ENCODE measurements at regions not wholly inside any gene's neighbourhood (a gene's known extent, or its start where the extent isn't known, plus 50 kb on each side); places are given as distances from the start of the nearest gene placed in this dataset.

- 91% methylated on average over 1 of the region's 1 CpG; no CpG with 5 or more reads in 1 of the 2 experiments for WGBS, 2 experiments (ENCODE audit: extremely low coverage in 1 of 2, insufficient coverage in 1 of 2, insufficient read length in 1 of 2, insufficient replicate concordance in 2 of 2, low coverage in 1 of 2, low lambda C conversion rate in 2 of 2, missing lambda C conversion rate in 1 of 2)
- TF ChIP-seq EGR1 (IDR thresholded peaks at IDR 0.05; ENCODE audit: borderline replicate concordance, low read depth, low read length) (no peak), SIX5 (IDR thresholded peaks at IDR 0.05; ENCODE audit: low read depth, low read length) (no peak), NRF1 (IDR thresholded peaks at IDR 0.05; ENCODE audit: low read depth, low read length) (no peak), E2F6 (IDR thresholded peaks at IDR 0.05) (no peak), TAF1 (IDR thresholded peaks at IDR 0.05; ENCODE audit: low read depth, low read length) (no peak), TCF12 (IDR thresholded peaks at IDR 0.05; ENCODE audit: low read depth, low read length) (no peak), POLR2A (IDR thresholded peaks at IDR 0.05; ENCODE audit: control extremely low read depth in 1 of 2, low read depth in 2 of 2, low read length in 2 of 2) (no peak), TEAD4 (IDR thresholded peaks at IDR 0.05; ENCODE audit: low read depth, low read length) (no peak), EP300 (IDR thresholded peaks at IDR 0.05; ENCODE audit: borderline replicate concordance in 1 of 2, low read depth in 2 of 2, low read length in 2 of 2) (no peak), GTF2F1 (IDR thresholded peaks at IDR 0.05; ENCODE audit: borderline replicate concordance, low read depth, low read length) (no peak), RXRA (IDR thresholded peaks at IDR 0.05; ENCODE audit: insufficient read depth, low read depth, low read length) (no peak), RNF2 (IDR thresholded peaks at IDR 0.05; ENCODE audit: borderline replicate concordance, low read depth, low read length, missing control alignments, poor library complexity, severe bottlenecking) (no peak), RBBP5 (IDR thresholded peaks at IDR 0.05; ENCODE audit: borderline replicate concordance, low read depth, low read length) (no peak), BRCA1 (IDR thresholded peaks at IDR 0.05; ENCODE audit: low read depth, low read length) (no peak), JUN (IDR thresholded peaks at IDR 0.05; ENCODE audit: low read depth, low read length) (no peak)
Measured at GRCh38 chr3:105187344-105187743, 179.4 kb upstream of the ALCAM start.

More at GRCh38 chr3:105187344-105187743, 179.4 kb upstream of the ALCAM start:
- Histone ChIP-seq H3K79me2 (ENCODE audit: control insufficient read depth in 1 of 2, insufficient read depth in 2 of 2, low read length in 2 of 2) (no peaks in the 10 kb centered on the region), H2AFZ (ENCODE audit: low read length) (no peak overlapping the region), H2BK20ac (ENCODE audit: low read length) (no peak overlapping the region), H3K9ac (replicated peaks in 1 of 4; ENCODE audit: extremely low read depth in 1 of 4, low read depth in 3 of 4, low read length in 3 of 4) (no peak overlapping the region), H3K23me2 (ENCODE audit: low read depth, low read length) (no peaks in the 10 kb centered on the region), H3K4me2 (ENCODE audit: insufficient read depth in 1 of 2, low read depth in 2 of 2, low read length in 2 of 2) (no peak overlapping the region), H3K4ac (replicated peaks; ENCODE audit: insufficient read length, low read depth, low read length) (no peak overlapping the region), H3K14ac (ENCODE audit: insufficient read length) (no peak overlapping the region), H4K5ac (ENCODE audit: insufficient read length, low read depth, low read length) (no peak overlapping the region), H4K91ac (replicated peaks; ENCODE audit: insufficient read length, low read length) (no peak overlapping the region), H3K56ac (replicated peaks; ENCODE audit: insufficient read length, low read depth, low read length) (no peak overlapping the region), H3K36me3 (ENCODE audit: control insufficient read depth in 2 of 4, insufficient read depth in 4 of 4, low read length in 3 of 4) (no peaks in the 10 kb centered on the region), H3K9me3 (ENCODE audit: insufficient read depth in 2 of 2, low read depth in 1 of 2, low read length in 1 of 2) (0 out of 4 replicates have a peak, but pooled peaks cover 0 to 3% of the 10 kb centered on the region in 2 experiments), H2BK120ac (replicated peaks; ENCODE audit: low read depth, low read length) (no peak overlapping the region), H3K4me1 (replicated peaks in 1 of 4; ENCODE audit: control insufficient read depth in 3 of 4, insufficient read depth in 4 of 4, low read length in 3 of 4) (no peaks in the 10 kb centered on the region), H2BK15ac (ENCODE audit: low read length) (no peak overlapping the region), H3K27ac (ENCODE audit: low read depth, low read length) (no peak overlapping the region), H2BK12ac (ENCODE audit: low read depth, low read length) (no peak overlapping the region), H3K4me3 (ENCODE audit: extremely low read depth in 1 of 4, insufficient read depth in 2 of 4, low read depth in 3 of 4, low read length in 4 of 4) (no peak overlapping the region), H2AK5ac (ENCODE audit: low read depth, low read length) (no peak overlapping the region), H3K18ac (ENCODE audit: extremely low read depth, low read length) (no peak overlapping the region), H3K27me3 (replicated peaks in 1 of 4; ENCODE audit: control insufficient read depth in 3 of 4, extremely low read depth in 1 of 4, insufficient read depth in 3 of 4, low read length in 3 of 4) (no peaks in the 10 kb centered on the region), H4K8ac (ENCODE audit: extremely low read depth, insufficient read depth, low read length) (no peak overlapping the region), H3K79me1 (ENCODE audit: low read depth, low read length) (no peaks in the 10 kb centered on the region), H2BK5ac (ENCODE audit: low read depth, low read length) (no peak overlapping the region), H4K20me1 (replicated peaks in 1 of 2; ENCODE audit: control insufficient read depth in 1 of 2, insufficient read depth in 2 of 2, low read length in 2 of 2) (no peaks in the 10 kb centered on the region), H3K23ac (ENCODE audit: insufficient read length) (no peak overlapping the region)
- ChIA-PET POLR2A (ENCODE audit: partially characterized antibody) (no interaction called here), CTCF (ENCODE audit: partially characterized antibody) (no interaction called here)
- DNase-seq (ENCODE audit: low read depth in 1 of 2, low spot score in 2 of 2) (no peak), FAIRE-seq (no peak)
